ENCODE measurements at regions not wholly inside any gene's neighbourhood (a gene's known extent, or its start where the extent isn't known, plus 50 kb on each side); places are given as distances from the start of the nearest gene placed in this dataset.

DNA sequence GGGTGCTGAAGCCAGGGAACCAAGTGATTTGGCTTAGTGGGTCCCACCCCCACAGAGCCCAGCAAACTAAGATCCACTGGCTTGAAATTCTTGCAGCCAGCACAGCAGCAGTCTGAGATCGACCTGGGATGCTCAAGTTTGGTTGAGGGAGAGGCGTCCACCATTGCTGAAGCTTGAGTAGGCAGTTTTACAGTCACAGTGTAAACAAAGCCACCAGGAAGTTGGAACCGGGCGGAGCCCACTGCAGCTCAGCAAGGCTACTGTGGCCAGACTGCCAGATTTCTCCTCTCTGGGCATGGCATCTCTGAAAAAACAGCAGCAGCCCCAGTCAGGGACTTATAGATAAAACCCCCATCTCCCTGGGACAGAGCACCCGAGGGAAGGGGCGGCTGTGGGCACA is 424.1 kb upstream of the TENM4 start:
- TF ChIP-seq, protein P1, sequence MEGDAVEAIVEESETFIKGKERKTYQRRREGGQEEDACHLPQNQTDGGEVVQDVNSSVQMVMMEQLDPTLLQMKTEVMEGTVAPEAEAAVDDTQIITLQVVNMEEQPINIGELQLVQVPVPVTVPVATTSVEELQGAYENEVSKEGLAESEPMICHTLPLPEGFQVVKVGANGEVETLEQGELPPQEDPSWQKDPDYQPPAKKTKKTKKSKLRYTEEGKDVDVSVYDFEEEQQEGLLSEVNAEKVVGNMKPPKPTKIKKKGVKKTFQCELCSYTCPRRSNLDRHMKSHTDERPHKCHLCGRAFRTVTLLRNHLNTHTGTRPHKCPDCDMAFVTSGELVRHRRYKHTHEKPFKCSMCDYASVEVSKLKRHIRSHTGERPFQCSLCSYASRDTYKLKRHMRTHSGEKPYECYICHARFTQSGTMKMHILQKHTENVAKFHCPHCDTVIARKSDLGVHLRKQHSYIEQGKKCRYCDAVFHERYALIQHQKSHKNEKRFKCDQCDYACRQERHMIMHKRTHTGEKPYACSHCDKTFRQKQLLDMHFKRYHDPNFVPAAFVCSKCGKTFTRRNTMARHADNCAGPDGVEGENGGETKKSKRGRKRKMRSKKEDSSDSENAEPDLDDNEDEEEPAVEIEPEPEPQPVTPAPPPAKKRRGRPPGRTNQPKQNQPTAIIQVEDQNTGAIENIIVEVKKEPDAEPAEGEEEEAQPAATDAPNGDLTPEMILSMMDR (IDR thresholded peaks at IDR 0.05; ENCODE audit: unreplicated experiment): no peak
- no peak for DNase-seq (ENCODE audit: low spot score, unreplicated experiment)
- Mint-ChIP-seq H3K27me3 (no peaks in the 10 kb centered on the region), H3K9me3 (ENCODE audit: low read depth) (peaks cover 12% of the 10 kb centered on the region), H3K27ac (no peak overlapping the region), H3K4me3 (ENCODE audit: low read depth) (no peak overlapping the region), H3K36me3 (ENCODE audit: insufficient read depth) (peaks cover 3% of the 10 kb centered on the region), H3K4me1 (ENCODE audit: low read depth) (peaks cover 11% of the 10 kb centered on the region)

DNA sequence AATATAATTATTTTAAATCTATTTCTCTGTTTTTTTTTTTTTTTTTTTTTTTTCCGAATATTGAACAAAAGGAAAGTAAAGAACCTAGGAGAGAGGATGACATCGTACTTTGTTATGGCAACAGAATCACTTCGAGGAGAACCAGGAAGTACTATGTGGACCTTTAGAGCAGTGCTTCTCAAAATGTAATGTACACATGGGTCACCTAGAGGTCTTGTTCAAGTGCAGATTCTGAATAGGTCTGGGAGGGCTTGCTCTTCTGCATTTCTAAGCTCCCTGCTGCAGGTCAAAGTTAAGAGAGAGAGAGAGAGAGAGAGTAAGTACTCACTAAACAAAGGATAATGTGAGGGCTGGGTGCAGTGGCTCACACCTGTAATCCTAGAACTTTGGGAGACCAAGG is 419.5 kb upstream of the TENM4 start:
- TF ChIP-seq, protein P1 (IDR thresholded peaks at IDR 0.05; ENCODE audit: unreplicated experiment): no peak
- H3K27me3 Mint-ChIP-seq: peaks cover 2% of the 10 kb centered on the region
- H3K4me3 Mint-ChIP-seq (ENCODE audit: low read depth): no peak overlapping the region
- peaks cover 9% of the 10 kb centered on the region for H3K4me1 Mint-ChIP-seq (ENCODE audit: low read depth)
- no peaks in the 10 kb centered on the region for H3K9me3 Mint-ChIP-seq (ENCODE audit: low read depth)
- H3K27ac Mint-ChIP-seq: no peak overlapping the region
- H3K36me3 Mint-ChIP-seq (ENCODE audit: insufficient read depth): no peaks in the 10 kb centered on the region
- no peak for DNase-seq (ENCODE audit: low spot score, unreplicated experiment)

DNA sequence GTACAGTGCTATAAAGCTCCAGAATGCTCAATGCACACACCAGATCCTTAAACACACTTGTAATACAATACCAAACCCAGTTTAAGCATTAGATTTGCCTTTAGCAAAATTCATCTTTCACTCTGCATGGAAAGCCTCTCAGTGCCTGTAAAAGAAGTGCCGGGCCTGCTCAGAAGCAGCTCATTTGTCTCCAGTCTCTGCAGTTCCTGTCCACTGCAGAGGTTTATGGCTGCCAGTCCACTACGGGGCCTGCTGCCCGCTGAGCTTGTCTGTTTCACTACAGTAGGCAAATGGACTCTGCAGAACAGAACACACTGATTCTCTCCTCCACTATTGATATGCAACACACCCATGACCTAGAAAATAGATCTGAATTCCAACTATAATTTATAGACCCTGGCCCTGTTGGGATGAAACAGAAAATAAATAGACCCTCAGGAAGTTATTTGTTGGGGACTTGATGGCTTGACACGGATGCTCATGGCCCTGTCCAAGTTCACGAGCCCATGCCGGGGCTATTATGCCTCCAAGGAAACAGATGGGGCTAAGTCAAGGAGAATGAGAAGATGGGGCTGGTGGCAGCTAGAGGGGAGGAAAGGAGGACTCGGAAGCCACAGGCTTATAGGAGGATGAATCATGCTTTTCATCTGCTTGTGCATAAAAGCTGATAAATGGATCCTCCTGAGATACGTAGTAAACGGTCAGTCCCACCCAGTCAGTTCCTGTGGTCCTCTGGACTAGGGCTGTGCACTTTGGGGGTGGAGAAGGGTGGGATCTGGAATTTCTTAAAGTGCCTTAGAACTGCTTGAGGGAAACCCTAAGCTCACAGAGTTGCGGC is 416.8 kb upstream of the TENM4 start:
- Mint-ChIP-seq H3K9me3 (ENCODE audit: low read depth) (no peaks in the 10 kb centered on the region), H3K4me3 (ENCODE audit: low read depth) (no peak overlapping the region), H3K36me3 (ENCODE audit: insufficient read depth) (no peaks in the 10 kb centered on the region), H3K4me1 (ENCODE audit: low read depth) (peaks cover 5% of the 10 kb centered on the region), H3K27ac (no peak overlapping the region), H3K27me3 (peaks cover 2% of the 10 kb centered on the region)
- TF ChIP-seq, protein P1 (IDR thresholded peaks at IDR 0.05; ENCODE audit: unreplicated experiment): no peak
- no peak for DNase-seq (ENCODE audit: low spot score, unreplicated experiment)

DNA sequence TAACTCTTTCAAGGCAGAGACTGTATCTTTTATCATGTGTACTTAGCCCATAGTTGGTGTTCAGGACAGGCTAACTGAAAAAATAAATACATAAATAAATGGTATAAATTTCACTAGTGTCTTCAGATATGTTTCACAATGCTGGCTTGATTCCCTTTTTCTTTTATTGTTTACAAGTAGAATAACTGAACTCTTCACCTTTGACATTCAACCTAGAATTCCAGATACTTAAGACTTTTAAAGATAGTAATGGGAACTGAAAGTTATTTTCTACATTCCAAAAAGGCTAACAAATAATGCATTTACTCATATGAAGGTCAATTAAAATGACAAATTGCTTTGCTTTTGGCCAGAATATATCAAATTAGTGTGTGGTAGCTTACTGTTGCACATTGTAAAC is 411.3 kb upstream of the TENM4 start:
- Mint-ChIP-seq H3K9me3 (ENCODE audit: low read depth) (no peaks in the 10 kb centered on the region), H3K4me1 (ENCODE audit: low read depth) (no peaks in the 10 kb centered on the region), H3K36me3 (ENCODE audit: insufficient read depth) (no peaks in the 10 kb centered on the region), H3K4me3 (ENCODE audit: low read depth) (no peak overlapping the region), H3K27ac (no peak overlapping the region), H3K27me3 (no peaks in the 10 kb centered on the region)
- TF ChIP-seq, protein P1 (IDR thresholded peaks at IDR 0.05; ENCODE audit: unreplicated experiment): no peak
- no peak for DNase-seq (ENCODE audit: low spot score, unreplicated experiment)

DNA sequence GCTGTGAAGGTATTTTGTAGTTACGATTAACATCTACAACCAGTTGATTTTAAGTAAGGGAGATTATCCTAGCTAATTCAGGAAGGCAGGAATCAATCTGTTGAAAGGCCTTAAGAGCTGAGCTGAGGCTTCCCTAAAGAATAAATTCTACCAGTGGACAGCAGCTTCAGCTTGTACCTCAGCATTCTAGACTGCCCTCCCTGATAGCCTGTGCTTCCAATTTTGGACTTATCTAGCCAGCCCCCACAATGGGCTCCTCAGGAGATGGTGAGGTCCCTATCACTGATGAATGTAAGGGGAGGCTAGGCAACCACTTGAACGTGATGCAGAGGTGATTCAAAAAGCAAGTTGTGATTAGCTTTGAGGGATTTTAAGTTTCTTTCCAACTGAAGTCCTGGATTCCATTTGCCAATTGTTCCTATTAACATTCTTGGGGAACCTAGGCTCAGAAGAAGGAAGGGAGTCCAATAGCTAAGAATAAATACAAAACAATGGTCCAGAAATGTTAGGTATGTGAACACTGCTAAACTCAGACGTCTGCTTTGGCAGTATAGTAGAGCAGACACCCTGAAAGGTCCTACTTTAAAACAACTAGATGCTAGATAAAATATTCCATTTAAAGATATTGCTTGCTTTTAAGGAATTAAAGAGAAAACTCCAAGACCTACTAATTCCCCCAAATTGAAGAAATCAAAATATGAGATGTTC is 404.3 kb upstream of the TENM4 start:
- Mint-ChIP-seq H3K27ac (no peak overlapping the region), H3K27me3 (no peaks in the 10 kb centered on the region), H3K4me1 (ENCODE audit: low read depth) (no peaks in the 10 kb centered on the region), H3K4me3 (ENCODE audit: low read depth) (no peak overlapping the region), H3K9me3 (ENCODE audit: low read depth) (peaks cover 1% of the 10 kb centered on the region), H3K36me3 (ENCODE audit: insufficient read depth) (no peaks in the 10 kb centered on the region)
- DNase-seq (ENCODE audit: low spot score, unreplicated experiment): no peak
- TF ChIP-seq, protein P1 (IDR thresholded peaks at IDR 0.05; ENCODE audit: unreplicated experiment): no peak

All from progenitor cell of endocrine pancreas (in vitro differentiated cells).